PC-9 (cell line): ENCODE measurements at regions not wholly inside any gene's neighbourhood (a gene's known extent, or its start where the extent isn't known, plus 50 kb on each side); places are given as distances from the start of the nearest gene placed in this dataset.

Experiments used
- BruUV-seq: library from RNA; stranded (reverse); fragments of 400-500 nt; replicated peaks from 2 replicates; lab custom pipeline; 2021; lab: Mats Ljungman, UMichigan
- CTCF ChIA-PET: fragments of 300-600 bp; sonication (Branson Sonifier 250); formaldehyde crosslinking; loops from one replicate; lab custom pipeline; 2022; ENCODE audit warnings: antibody characterized with exemption; lab: Charles Lee
- POLR2A ChIA-PET: fragments of 300-600 bp; sonication (Branson Sonifier 250); formaldehyde crosslinking; loops from one replicate; lab custom pipeline; 2022; ENCODE audit warnings: antibody characterized with exemption; ENCODE audit not compliant: unreplicated experiment; lab: Charles Lee
- DNase-seq, 2 experiments: peaks; one replicate each; pipeline versions ENCODE4 v3.0.0 to v3.0.0-alpha.2; 2015 to 2022; ENCODE audit warnings: mixed read lengths in 1 of 2
- H2AFZ ChIP-seq: fragments of 200-600 bp; sonication (generic); 2 replicates; pipeline ENCODE4 v1.8.1; 2017; ENCODE audit warnings: antibody characterized with exemption
- H3F3A ChIP-seq: fragments of 200-600 bp; sonication (generic); 2 replicates; pipeline ENCODE4 v1.8.1; 2017; ENCODE audit warnings: antibody characterized with exemption, mild to moderate bottlenecking, low read depth; ENCODE audit not compliant: insufficient read depth
- H3K27ac ChIP-seq: fragments of 200-600 bp; sonication (generic); 2 replicates; pipeline ENCODE4 v1.6.1; 2016; ENCODE audit warnings: mixed run types
- H3K27me3 ChIP-seq: fragments of 200-600 bp; sonication (generic); 2 replicates; pipeline ENCODE4 v1.6.1; 2016; ENCODE audit warnings: low read depth, mixed run types; ENCODE audit not compliant: insufficient read depth
- H3K36me3 ChIP-seq: fragments of 200-600 bp; sonication (generic); 2 replicates; pipeline ENCODE4 v1.6.1; 2016; ENCODE audit warnings: low read depth, mixed run types
- H3K4me1 ChIP-seq: fragments of 200-600 bp; sonication (generic); replicated peaks from 2 replicates; pipeline ENCODE4 v1.6.1; 2016; ENCODE audit warnings: mixed run types; ENCODE audit not compliant: insufficient read depth
- H3K4me2 ChIP-seq: fragments of 200-600 bp; sonication (generic); 2 replicates; pipeline ENCODE4 v1.6.1; 2017; ENCODE audit warnings: mixed run types
- H3K4me3 ChIP-seq: fragments of 200-600 bp; sonication (generic); 2 replicates; pipeline ENCODE4 v1.6.1; 2016; ENCODE audit warnings: mixed run types
- H3K79me2 ChIP-seq: fragments of 200-600 bp; sonication (generic); 2 replicates; pipeline ENCODE4 v1.6.1; 2017; ENCODE audit warnings: low read depth, mixed run types
- H3K9me2 ChIP-seq: fragments of 200-600 bp; sonication (generic); 2 replicates; pipeline ENCODE4 v1.8.1; 2017; ENCODE audit warnings: mild to moderate bottlenecking; ENCODE audit not compliant: insufficient read depth
- H3K9me3 ChIP-seq: fragments of 200-600 bp; sonication (generic); 2 replicates; pipeline ENCODE4 v1.8.1; 2016; ENCODE audit warnings: low read depth; ENCODE audit not compliant: insufficient read depth
- H4K20me1 ChIP-seq: fragments of 200-600 bp; sonication (generic); 2 replicates; pipeline ENCODE4 v1.8.1; 2017; ENCODE audit not compliant: insufficient read depth
- EZH2 ChIP-seq: fragments of 200-600 bp; sonication (generic); IDR thresholded peaks from 2 replicates; pipeline ENCODE4 v1.8.0; 2017; ENCODE audit warnings: antibody characterized with exemption, low read depth
- intact Hi-C: fragments of 100-400 bp; cut with micrococcal nuclease; formaldehyde crosslinking; loops from one replicate; pipeline ENCODE4 v1.10.0; 2022; ENCODE audit not compliant: unreplicated experiment
- TF ChIP-seq, protein P1 (sequence below): fragments of 200-600 bp; sonication (generic); conservative IDR thresholded peaks from 2 replicates; pipeline ENCODE4 v1.6.1; 2017; ENCODE audit warnings: mixed run types, antibody characterized with exemption, mild to moderate bottlenecking, moderate library complexity

DNA sequence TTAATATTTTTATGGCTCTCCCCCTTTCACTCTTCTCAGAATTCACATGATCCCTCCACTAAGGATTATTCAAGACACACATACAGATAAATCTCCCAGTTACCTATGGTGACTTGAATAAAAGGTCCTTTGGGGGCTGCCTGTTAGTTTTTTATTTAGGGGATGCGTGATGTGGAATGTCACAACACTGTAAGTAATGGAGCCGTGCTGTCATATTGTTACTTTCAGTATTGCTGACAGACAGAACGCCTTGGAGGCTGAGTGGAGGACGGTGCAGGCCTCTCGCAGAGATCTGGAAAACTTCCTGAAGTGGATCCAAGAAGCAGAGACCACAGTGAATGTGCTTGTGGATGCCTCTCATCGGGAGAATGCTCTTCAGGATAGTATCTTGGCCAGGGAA lies 291.7 kb downstream of the UTRN start:
- no peak overlapping the region for H3K27ac ChIP-seq
- H3K4me1 ChIP-seq, result no peaks in the 10 kb centered on the region
- no peak for DNase-seq
- H3K4me2 ChIP-seq, result no peak overlapping the region
- intact Hi-C loops, result no loop called here
- no peaks in the 10 kb centered on the region for H3K9me2 ChIP-seq
- no peaks in the 10 kb centered on the region for H3K27me3 ChIP-seq
- BruUV-seq, result no TSS peak
- H3K79me2 ChIP-seq, result no peaks in the 10 kb centered on the region
- H3K9me3 ChIP-seq, result no peaks in the 10 kb centered on the region
- CTCF ChIA-PET, result no interaction called here
- no peak for TF ChIP-seq EZH2
- TF ChIP-seq, protein P1, sequence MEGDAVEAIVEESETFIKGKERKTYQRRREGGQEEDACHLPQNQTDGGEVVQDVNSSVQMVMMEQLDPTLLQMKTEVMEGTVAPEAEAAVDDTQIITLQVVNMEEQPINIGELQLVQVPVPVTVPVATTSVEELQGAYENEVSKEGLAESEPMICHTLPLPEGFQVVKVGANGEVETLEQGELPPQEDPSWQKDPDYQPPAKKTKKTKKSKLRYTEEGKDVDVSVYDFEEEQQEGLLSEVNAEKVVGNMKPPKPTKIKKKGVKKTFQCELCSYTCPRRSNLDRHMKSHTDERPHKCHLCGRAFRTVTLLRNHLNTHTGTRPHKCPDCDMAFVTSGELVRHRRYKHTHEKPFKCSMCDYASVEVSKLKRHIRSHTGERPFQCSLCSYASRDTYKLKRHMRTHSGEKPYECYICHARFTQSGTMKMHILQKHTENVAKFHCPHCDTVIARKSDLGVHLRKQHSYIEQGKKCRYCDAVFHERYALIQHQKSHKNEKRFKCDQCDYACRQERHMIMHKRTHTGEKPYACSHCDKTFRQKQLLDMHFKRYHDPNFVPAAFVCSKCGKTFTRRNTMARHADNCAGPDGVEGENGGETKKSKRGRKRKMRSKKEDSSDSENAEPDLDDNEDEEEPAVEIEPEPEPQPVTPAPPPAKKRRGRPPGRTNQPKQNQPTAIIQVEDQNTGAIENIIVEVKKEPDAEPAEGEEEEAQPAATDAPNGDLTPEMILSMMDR, result no peak
- H3K4me3 ChIP-seq, result no peak overlapping the region
- POLR2A ChIA-PET, result no interaction called here
- H3K36me3 ChIP-seq, result 0 out of 2 replicates have a peak, but pooled peaks cover 6% of the 10 kb centered on the region
- no peaks in the 10 kb centered on the region for H3F3A ChIP-seq
- 0 out of 2 replicates have a peak, but pooled peaks cover 5% of the 10 kb centered on the region for H4K20me1 ChIP-seq
- no peak overlapping the region for H2AFZ ChIP-seq

DNA sequence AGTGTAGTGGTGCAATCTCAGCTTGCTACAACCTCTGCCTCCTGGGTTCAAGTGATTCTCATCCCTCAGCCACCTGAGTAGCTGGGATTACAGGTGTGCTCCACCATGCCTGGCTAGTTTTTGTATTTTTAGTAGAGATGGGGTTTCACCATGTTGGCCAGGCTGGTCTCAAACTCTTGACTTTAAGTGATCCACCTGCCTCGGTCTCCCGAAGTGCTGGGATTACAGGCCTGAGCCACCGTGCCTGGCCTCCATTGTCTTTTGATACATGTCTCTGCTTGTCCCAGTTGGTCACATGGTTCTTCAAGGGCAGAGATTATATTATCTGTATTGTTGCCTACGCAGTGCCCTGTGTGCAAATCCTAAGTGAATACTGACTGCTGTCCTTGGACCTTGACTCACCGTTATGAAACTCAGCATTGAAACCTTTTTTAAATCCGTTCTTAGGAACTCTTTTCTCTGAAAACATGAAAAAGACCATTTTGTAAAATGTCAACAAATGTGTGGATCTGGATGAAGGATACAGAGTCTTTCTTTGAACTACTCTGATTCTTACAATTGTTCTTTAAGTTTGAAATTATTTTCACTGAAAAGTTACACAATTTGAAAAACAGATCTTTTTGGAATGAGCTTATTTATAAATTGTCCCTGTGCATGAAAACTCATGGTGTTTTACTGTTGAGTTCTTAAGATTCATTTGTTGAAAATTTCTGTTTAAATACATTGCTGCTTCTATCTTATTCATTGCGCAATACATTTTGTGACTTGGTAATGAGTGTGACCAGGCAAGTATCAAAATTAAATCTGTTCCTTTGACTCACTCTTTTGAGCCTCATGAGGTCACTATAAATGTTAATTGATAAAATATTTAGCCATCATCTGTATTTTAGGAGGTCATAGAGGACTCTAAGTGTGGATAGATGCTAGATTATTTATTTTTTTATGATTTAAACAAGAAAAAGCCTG lies 293.5 kb downstream of the UTRN start:
- H4K20me1 ChIP-seq, result 0 out of 2 replicates have a peak, but pooled peaks cover 5% of the 10 kb centered on the region
- no peak overlapping the region for H3K4me2 ChIP-seq
- ChIA-PET POLR2A (interaction anchor here (0.6 kb wide), 1 partner anchor 258 kb away, joined by 5 read pairs; no protein-coding TSS in a partner anchor), CTCF (no interaction called here)
- intact Hi-C loops, result no loop called here
- no peaks in the 10 kb centered on the region for H3K4me1 ChIP-seq
- no TSS peak for BruUV-seq
- H3K4me3 ChIP-seq, result no peak overlapping the region
- H3K9me3 ChIP-seq, result no peaks in the 10 kb centered on the region
- no peaks in the 10 kb centered on the region for H3F3A ChIP-seq
- no peaks in the 10 kb centered on the region for H3K27me3 ChIP-seq
- H3K9me2 ChIP-seq, result no peaks in the 10 kb centered on the region
- H2AFZ ChIP-seq, result no peak overlapping the region
- no peak for DNase-seq
- H3K27ac ChIP-seq, result no peak overlapping the region
- TF ChIP-seq, protein P1, result no peak
- TF ChIP-seq EZH2, result no peak
- 0 out of 2 replicates have a peak, but pooled peaks cover 6% of the 10 kb centered on the region for H3K36me3 ChIP-seq
- no peaks in the 10 kb centered on the region for H3K79me2 ChIP-seq

DNA sequence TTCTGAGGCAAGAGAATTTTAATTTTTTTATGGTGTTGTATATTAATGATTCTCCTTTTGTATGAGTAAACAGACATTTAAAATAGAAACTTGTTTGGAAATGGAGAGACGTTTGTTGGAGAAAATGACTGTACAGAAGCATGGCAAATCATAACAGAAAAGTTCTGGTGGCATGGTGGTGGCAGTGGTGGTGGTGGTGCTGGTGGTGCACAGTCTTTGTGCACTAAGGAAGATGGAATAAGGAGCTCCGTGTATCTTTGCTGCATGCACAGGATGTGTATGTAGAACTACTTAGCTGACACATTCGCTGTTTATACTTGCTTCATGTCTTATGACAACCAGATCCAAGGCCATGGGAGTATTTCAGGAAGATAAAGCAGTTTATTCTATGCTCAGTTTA lies 294.9 kb downstream of the UTRN start:
- Histone ChIP-seq H3K36me3 (0 out of 2 replicates have a peak, but pooled peaks cover 6% of the 10 kb centered on the region), H3K4me2 (no peak overlapping the region), H3K4me3 (no peak overlapping the region), H3K9me3 (no peaks in the 10 kb centered on the region), H3F3A (no peaks in the 10 kb centered on the region), H3K9me2 (no peaks in the 10 kb centered on the region), H2AFZ (no peak overlapping the region), H3K79me2 (no peaks in the 10 kb centered on the region), H3K4me1 (no peaks in the 10 kb centered on the region), H3K27me3 (no peaks in the 10 kb centered on the region), H3K27ac (no peak overlapping the region), H4K20me1 (0 out of 2 replicates have a peak, but pooled peaks cover 5% of the 10 kb centered on the region)
- BruUV-seq, result no TSS peak
- CTCF ChIA-PET, result no interaction called here
- TF ChIP-seq, protein P1, result no peak
- no peak for TF ChIP-seq EZH2
- POLR2A ChIA-PET, result no interaction called here
- intact Hi-C loops, result loop anchor here (10.0 kb wide), 1 partner anchor 1125 kb away; no protein-coding TSS in a partner anchor
- no peak for DNase-seq
